ENCODE measurements at regions not wholly inside any gene's neighbourhood (a gene's known extent, or its start where the extent isn't known, plus 50 kb on each side); places are given as distances from the start of the nearest gene placed in this dataset.

GRCh38 chr2:9083287-9083686 lies 79.8 kb upstream of the MBOAT2 start:
- TF ChIP-seq CTCF (optimal IDR thresholded peaks at IDR 0.05 in 1 of 3, IDR thresholded peaks at IDR 0.05 in 1 of 3, conservative IDR thresholded peaks at IDR 0.05 in 1 of 3; ENCODE audit: extremely low read depth in 1 of 3, insufficient read depth in 2 of 3, low read length in 3 of 3) (no peak), EZH2 (IDR thresholded peaks at IDR 0.05; ENCODE audit: low read length) (no peak)

Measured in keratinocyte (primary cell).